ENCODE measurements at regions not wholly inside any gene's neighbourhood (a gene's known extent, or its start where the extent isn't known, plus 50 kb on each side); places are given as distances from the start of the nearest gene placed in this dataset.
"Not testable (repeated sequence)": the region's sequence is repeated elsewhere in the genome, so short reads cannot be mapped to it uniquely, and the experiment has no call there.

DNA sequence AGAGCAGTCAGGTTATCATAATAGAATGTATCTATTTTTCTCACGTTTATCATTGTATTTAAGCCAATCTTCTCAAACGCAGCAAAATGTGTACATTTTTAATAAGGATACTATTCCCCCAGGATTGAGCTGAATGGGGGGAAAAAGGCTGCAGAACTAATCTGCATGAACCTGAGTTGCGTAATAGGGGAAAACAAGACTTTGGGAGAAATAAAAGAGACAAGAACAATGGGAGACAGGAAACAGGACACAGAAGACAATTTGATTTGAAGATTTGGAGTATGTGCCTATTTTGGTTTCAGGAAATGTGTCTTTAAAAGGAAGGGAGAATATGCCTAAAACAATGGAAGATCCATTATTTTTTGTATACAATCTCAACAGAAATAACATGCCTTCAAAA, 844.5 kb downstream of the DIAPH3 start:
- TF ChIP-seq, protein P1, sequence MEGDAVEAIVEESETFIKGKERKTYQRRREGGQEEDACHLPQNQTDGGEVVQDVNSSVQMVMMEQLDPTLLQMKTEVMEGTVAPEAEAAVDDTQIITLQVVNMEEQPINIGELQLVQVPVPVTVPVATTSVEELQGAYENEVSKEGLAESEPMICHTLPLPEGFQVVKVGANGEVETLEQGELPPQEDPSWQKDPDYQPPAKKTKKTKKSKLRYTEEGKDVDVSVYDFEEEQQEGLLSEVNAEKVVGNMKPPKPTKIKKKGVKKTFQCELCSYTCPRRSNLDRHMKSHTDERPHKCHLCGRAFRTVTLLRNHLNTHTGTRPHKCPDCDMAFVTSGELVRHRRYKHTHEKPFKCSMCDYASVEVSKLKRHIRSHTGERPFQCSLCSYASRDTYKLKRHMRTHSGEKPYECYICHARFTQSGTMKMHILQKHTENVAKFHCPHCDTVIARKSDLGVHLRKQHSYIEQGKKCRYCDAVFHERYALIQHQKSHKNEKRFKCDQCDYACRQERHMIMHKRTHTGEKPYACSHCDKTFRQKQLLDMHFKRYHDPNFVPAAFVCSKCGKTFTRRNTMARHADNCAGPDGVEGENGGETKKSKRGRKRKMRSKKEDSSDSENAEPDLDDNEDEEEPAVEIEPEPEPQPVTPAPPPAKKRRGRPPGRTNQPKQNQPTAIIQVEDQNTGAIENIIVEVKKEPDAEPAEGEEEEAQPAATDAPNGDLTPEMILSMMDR (IDR thresholded peaks at IDR 0.05; ENCODE audit: low read length): no peak
- no peak for TF ChIP-seq EZH2 (optimal IDR thresholded peaks at IDR 0.05; ENCODE audit: low read depth, low read length)
- no peak for TF ChIP-seq EZH2phosphoT487 (IDR thresholded peaks at IDR 0.05; ENCODE audit: low read length)
- no peak overlapping the region for H3K9ac ChIP-seq (ENCODE audit: low read length)
- H2AFZ ChIP-seq (ENCODE audit: low read length): no peak overlapping the region
- H3K4me3 ChIP-seq (ENCODE audit: low read length): no peak overlapping the region
- H3K79me2 ChIP-seq (ENCODE audit: low read length): no peaks in the 10 kb centered on the region
- H3K27me3 ChIP-seq (replicated peaks; ENCODE audit: insufficient read depth, low read length): no peaks in the 10 kb centered on the region
- no peak overlapping the region for H3K27ac ChIP-seq (ENCODE audit: low read length)
- no peak overlapping the region for H3K4me2 ChIP-seq (ENCODE audit: low read depth, low read length)
- no peaks in the 10 kb centered on the region for H3K9me2 ChIP-seq (replicated peaks; ENCODE audit: insufficient read depth, low read length)
- H3K36me3 ChIP-seq (replicated peaks; ENCODE audit: insufficient read depth, low read length): no peaks in the 10 kb centered on the region
- H4K20me1 ChIP-seq (ENCODE audit: insufficient read depth, low read length): no peaks in the 10 kb centered on the region
- no peaks in the 10 kb centered on the region for H3F3A ChIP-seq (ENCODE audit: insufficient read depth, low read length)
- no peaks in the 10 kb centered on the region for H3K4me1 ChIP-seq (ENCODE audit: low read length)
- no peak for DNase-seq
- no peaks in the 10 kb centered on the region for H3K9me3 ChIP-seq (replicated peaks; ENCODE audit: insufficient read depth, low read length)

- Histone ChIP-seq H3K4me3 (ENCODE audit: low read length) (no peak overlapping the region), H3K36me3 (replicated peaks; ENCODE audit: insufficient read depth, low read length) (no peaks in the 10 kb centered on the region), H3K9me2 (replicated peaks; ENCODE audit: insufficient read depth, low read length) (no peaks in the 10 kb centered on the region), H2AFZ (ENCODE audit: low read length) (no peak overlapping the region), H4K20me1 (ENCODE audit: insufficient read depth, low read length) (no peaks in the 10 kb centered on the region), H3F3A (ENCODE audit: insufficient read depth, low read length) (no peaks in the 10 kb centered on the region), H3K79me2 (ENCODE audit: low read length) (no peaks in the 10 kb centered on the region), H3K9me3 (replicated peaks; ENCODE audit: insufficient read depth, low read length) (no peaks in the 10 kb centered on the region), H3K4me1 (ENCODE audit: low read length) (no peaks in the 10 kb centered on the region), H3K27me3 (replicated peaks; ENCODE audit: insufficient read depth, low read length) (no peaks in the 10 kb centered on the region), H3K27ac (ENCODE audit: low read length) (no peak overlapping the region), H3K4me2 (ENCODE audit: low read depth, low read length) (no peak overlapping the region), H3K9ac (ENCODE audit: low read length) (no peak overlapping the region)
- no peak for DNase-seq
- TF ChIP-seq EZH2 (optimal IDR thresholded peaks at IDR 0.05; ENCODE audit: low read depth, low read length) (no peak), EZH2phosphoT487 (IDR thresholded peaks at IDR 0.05; ENCODE audit: low read length) (no peak)
- TF ChIP-seq, protein P1 (IDR thresholded peaks at IDR 0.05; ENCODE audit: low read length): no peak
Measured at GRCh38 chr13:59320021-59320420, 843.7 kb downstream of the DIAPH3 start.

- not testable (repeated sequence) for H3K9ac ChIP-seq (ENCODE audit: low read length); H4K20me1 ChIP-seq (ENCODE audit: insufficient read depth, low read length); H3K9me2 ChIP-seq (replicated peaks; ENCODE audit: insufficient read depth, low read length); H3K79me2 ChIP-seq (ENCODE audit: low read length); H3K4me3 ChIP-seq (ENCODE audit: low read length); H3K4me1 ChIP-seq (ENCODE audit: low read length); H3K9me3 ChIP-seq (replicated peaks; ENCODE audit: insufficient read depth, low read length); H3K27me3 ChIP-seq (replicated peaks; ENCODE audit: insufficient read depth, low read length); H3K36me3 ChIP-seq (replicated peaks; ENCODE audit: insufficient read depth, low read length); H3K27ac ChIP-seq (ENCODE audit: low read length); DNase-seq; H3F3A ChIP-seq (ENCODE audit: insufficient read depth, low read length); H3K4me2 ChIP-seq (ENCODE audit: low read depth, low read length); H2AFZ ChIP-seq (ENCODE audit: low read length)
Measured at GRCh38 chr13:59324401-59324800, 839.3 kb downstream of the DIAPH3 start.

- Histone ChIP-seq H3K9ac (ENCODE audit: low read length) (no peak overlapping the region), H3K36me3 (replicated peaks; ENCODE audit: insufficient read depth, low read length) (no peaks in the 10 kb centered on the region), H3K9me3 (replicated peaks; ENCODE audit: insufficient read depth, low read length) (no peaks in the 10 kb centered on the region), H3K79me2 (ENCODE audit: low read length) (no peaks in the 10 kb centered on the region), H3K4me3 (ENCODE audit: low read length) (no peak overlapping the region), H3K4me1 (ENCODE audit: low read length) (no peaks in the 10 kb centered on the region), H2AFZ (ENCODE audit: low read length) (no peak overlapping the region), H3K4me2 (ENCODE audit: low read depth, low read length) (no peak overlapping the region), H3K9me2 (replicated peaks; ENCODE audit: insufficient read depth, low read length) (no peaks in the 10 kb centered on the region), H3K27ac (ENCODE audit: low read length) (no peak overlapping the region), H4K20me1 (ENCODE audit: insufficient read depth, low read length) (no peaks in the 10 kb centered on the region), H3K27me3 (replicated peaks; ENCODE audit: insufficient read depth, low read length) (no peaks in the 10 kb centered on the region), H3F3A (ENCODE audit: insufficient read depth, low read length) (no peaks in the 10 kb centered on the region)
- TF ChIP-seq EZH2phosphoT487 (IDR thresholded peaks at IDR 0.05; ENCODE audit: low read length): no peak
- TF ChIP-seq, protein P1 (IDR thresholded peaks at IDR 0.05; ENCODE audit: low read length): no peak
- no peak for TF ChIP-seq EZH2 (optimal IDR thresholded peaks at IDR 0.05; ENCODE audit: low read depth, low read length)
- no peak for DNase-seq
Measured at GRCh38 chr13:59326717-59327116, 837.0 kb downstream of the DIAPH3 start.
